ENCODE measurements at regions not wholly inside any gene's neighbourhood (a gene's known extent, or its start where the extent isn't known, plus 50 kb on each side); places are given as distances from the start of the nearest gene placed in this dataset.
"Not testable (repeated sequence)": the region's sequence is repeated elsewhere in the genome, so short reads cannot be mapped to it uniquely, and the experiment has no call there.

GRCh38 chr12:88921890-88922532 is 341.7 kb upstream of the KITLG start:
- DNase-seq (ENCODE audit: insufficient read length, low spot score) (no peak), FAIRE-seq (no peak)
- no peak for TF ChIP-seq POLR2A (IDR thresholded peaks at IDR 0.05; ENCODE audit: low read depth, low read length)

GRCh38 chr12:88921434-88921833 is 341.2 kb upstream of the KITLG start:
- TF ChIP-seq POLR2A (IDR thresholded peaks at IDR 0.05; ENCODE audit: low read depth, low read length), result no peak
- DNase-seq (ENCODE audit: insufficient read length, low spot score), result no peak
- peak; percentile 38 for FAIRE-seq

- FAIRE-seq (no peak), DNase-seq (ENCODE audit: insufficient read length, low spot score) (no peak)
- TF ChIP-seq POLR2A (IDR thresholded peaks at IDR 0.05; ENCODE audit: low read depth, low read length), result no peak
Measured at GRCh38 chr12:88918161-88918560, 337.9 kb upstream of the KITLG start.

GRCh38 chr12:88914967-88915366 is 334.7 kb upstream of the KITLG start:
- no peak for DNase-seq (ENCODE audit: insufficient read length, low spot score)
- TF ChIP-seq POLR2A (IDR thresholded peaks at IDR 0.05; ENCODE audit: low read depth, low read length), result no peak
- no peak for FAIRE-seq

GRCh38 chr12:88909510-88909909 is 329.2 kb upstream of the KITLG start:
- DNase-seq (ENCODE audit: insufficient read length, low spot score) (no peak), FAIRE-seq (no peak)
- no peak for TF ChIP-seq POLR2A (IDR thresholded peaks at IDR 0.05; ENCODE audit: low read depth, low read length)

- no peak for FAIRE-seq
- no peak for TF ChIP-seq POLR2A (IDR thresholded peaks at IDR 0.05; ENCODE audit: low read depth, low read length)
- DNase-seq (ENCODE audit: insufficient read length, low spot score), result no peak
Measured at GRCh38 chr12:88908345-88908744, 328.1 kb upstream of the KITLG start.

GRCh38 chr12:88904705-88905104 is 324.4 kb upstream of the KITLG start:
- DNase-seq (ENCODE audit: insufficient read length, low spot score), result no peak
- FAIRE-seq, result no peak
- no peak for TF ChIP-seq POLR2A (IDR thresholded peaks at IDR 0.05; ENCODE audit: low read depth, low read length)

- no peak for TF ChIP-seq POLR2A (IDR thresholded peaks at IDR 0.05; ENCODE audit: low read depth, low read length)
- DNase-seq (ENCODE audit: insufficient read length, low spot score) (no peak), FAIRE-seq (no peak)
Measured at GRCh38 chr12:88903333-88903732, 323.1 kb upstream of the KITLG start.

- TF ChIP-seq POLR2A (IDR thresholded peaks at IDR 0.05; ENCODE audit: low read depth, low read length), result no peak
- DNase-seq (ENCODE audit: insufficient read length, low spot score) (no peak), FAIRE-seq (peak; percentile 30)
Measured at GRCh38 chr12:88897723-88898122, 317.5 kb upstream of the KITLG start.

GRCh38 chr12:88896958-88897357 is 316.7 kb upstream of the KITLG start:
- no peak for TF ChIP-seq POLR2A (IDR thresholded peaks at IDR 0.05; ENCODE audit: low read depth, low read length)
- FAIRE-seq, result no peak
- DNase-seq (ENCODE audit: insufficient read length, low spot score), result no peak

GRCh38 chr12:88895634-88896033 is 315.4 kb upstream of the KITLG start:
- FAIRE-seq (no peak), DNase-seq (ENCODE audit: insufficient read length, low spot score) (no peak)
- no peak for TF ChIP-seq POLR2A (IDR thresholded peaks at IDR 0.05; ENCODE audit: low read depth, low read length)

- FAIRE-seq, result no peak
- TF ChIP-seq POLR2A (IDR thresholded peaks at IDR 0.05; ENCODE audit: low read depth, low read length), result no peak
Measured at GRCh38 chr12:88893801-88894200, 313.5 kb upstream of the KITLG start.

GRCh38 chr12:88891434-88891833 is 311.2 kb upstream of the KITLG start:
- DNase-seq (ENCODE audit: insufficient read length, low spot score); FAIRE-seq: not testable (repeated sequence)

More at GRCh38 chr12:88893801-88894200, 313.5 kb upstream of the KITLG start:
- DNase-seq (ENCODE audit: insufficient read length, low spot score), result no peak

GRCh38 chr12:88889326-88890110 is 309.2 kb upstream of the KITLG start:
- no peak for DNase-seq (ENCODE audit: insufficient read length, low spot score)

GRCh38 chr12:88884600-88884999 is 304.3 kb upstream of the KITLG start:
- TF ChIP-seq POLR2A (IDR thresholded peaks at IDR 0.05; ENCODE audit: low read depth, low read length), result no peak
- FAIRE-seq (no peak), DNase-seq (ENCODE audit: insufficient read length, low spot score) (no peak)

More at GRCh38 chr12:88889326-88890110, 309.2 kb upstream of the KITLG start:
- FAIRE-seq, result peak; percentile 43
- no peak for TF ChIP-seq POLR2A (IDR thresholded peaks at IDR 0.05; ENCODE audit: low read depth, low read length)
